ENCODE measurements at regions not wholly inside any gene's neighbourhood (a gene's known extent, or its start where the extent isn't known, plus 50 kb on each side); places are given as distances from the start of the nearest gene placed in this dataset.

- no peak for DNase-seq
Observed at GRCh38 chr12:91608542-91608941, 425.9 kb upstream of the DCN start.

- DNase-seq: no peak
Observed at GRCh38 chr12:91606662-91607377, 424.2 kb upstream of the DCN start.

- DNase-seq: no peak
Observed at GRCh38 chr12:91604897-91605296, 422.3 kb upstream of the DCN start.

- no peak for DNase-seq
Observed at GRCh38 chr12:91603060-91603459, 420.4 kb upstream of the DCN start.

GRCh38 chr12:91601054-91601453, 418.4 kb upstream of the DCN start:
- no peak for DNase-seq

- no peak for DNase-seq
Observed at GRCh38 chr12:91594715-91595114, 412.1 kb upstream of the DCN start.

GRCh38 chr12:91591639-91591987, 409.0 kb upstream of the DCN start:
- no peak for DNase-seq

- DNase-seq: no peak
Observed at GRCh38 chr12:91590966-91591638, 408.5 kb upstream of the DCN start.

GRCh38 chr12:91588874-91589454, 406.3 kb upstream of the DCN start:
- no peak for DNase-seq

GRCh38 chr12:91586015-91586414, 403.4 kb upstream of the DCN start:
- DNase-seq: no peak

GRCh38 chr12:91582811-91583210, 400.2 kb upstream of the DCN start:
- DNase-seq: no peak

GRCh38 chr12:91579516-91580263, 397.1 kb upstream of the DCN start:
- DNase-seq: no peak

GRCh38 chr12:91577586-91578539, 395.2 kb upstream of the DCN start:
- peak; percentile 43 for DNase-seq

GRCh38 chr12:91576432-91576831, 393.8 kb upstream of the DCN start:
- DNase-seq: no peak

GRCh38 chr12:91575630-91576029, 393.0 kb upstream of the DCN start:
- no peak for DNase-seq

- DNase-seq: no peak
Observed at GRCh38 chr12:91574975-91575374, 392.4 kb upstream of the DCN start.

GRCh38 chr12:91574391-91574790, 391.8 kb upstream of the DCN start:
- no peak for DNase-seq

- no peak for DNase-seq
Observed at GRCh38 chr12:91572869-91573268, 390.3 kb upstream of the DCN start.

- no peak for DNase-seq
Observed at GRCh38 chr12:91567100-91567485, 384.5 kb upstream of the DCN start.

GRCh38 chr12:91566328-91567099, 383.9 kb upstream of the DCN start:
- DNase-seq: no peak

GRCh38 chr12:91565846-91566245, 383.2 kb upstream of the DCN start:
- no peak for DNase-seq

GRCh38 chr12:91565246-91565645, 382.6 kb upstream of the DCN start:
- DNase-seq: peak; percentile 6
